IMR-90 (cell line): ENCODE measurements at regions not wholly inside any gene's neighbourhood (a gene's known extent, or its start where the extent isn't known, plus 50 kb on each side); places are given as distances from the start of the nearest gene placed in this dataset.

ENCODE experiments used
- ATAC-seq: fragments of 200-7000 bp; cut with Tn5 transposase; 2 replicates; pipeline ENCODE4 v1.9.1; 2020; ENCODE audit warnings: low read depth, mild to moderate bottlenecking, moderate library complexity
- BruUV-seq: library from RNA; stranded (reverse); fragments of 400-500 nt; replicated peaks from 2 replicates; lab custom pipeline; 2021; lab: Mats Ljungman, UMichigan
- CTCF ChIA-PET: fragments of 300-600 bp; formaldehyde crosslinking; extraction: SDS; loops from one replicate; lab custom pipeline; 2021; ENCODE audit warnings: antibody characterized with exemption; lab: Yijun Ruan, JAX
- POLR2A ChIA-PET: fragments of 300-600 bp; sonication (Branson Sonifier 250); formaldehyde crosslinking; loops from one replicate; lab custom pipeline; 2022; ENCODE audit warnings: antibody characterized with exemption; ENCODE audit not compliant: unreplicated experiment; lab: Charles Lee
- DNase-seq: peaks from one replicate; pipeline ENCODE4 v3.0.0; 2013
- H2AFZ ChIP-seq: replicated peaks from 2 replicates; pipeline ENCODE3; 2013; ENCODE audit warnings: low read length, mild to moderate bottlenecking; ENCODE audit not compliant: poor library complexity
- H2AK5ac ChIP-seq: 2 replicates; pipeline ENCODE4 v1.6.1; 2013; ENCODE audit warnings: low read depth, low read length, inconsistent platforms
- H2AK9ac ChIP-seq: replicated peaks from 2 replicates; pipeline ENCODE3; 2013; ENCODE audit warnings: mild to moderate bottlenecking, low read depth, low read length, moderate library complexity; ENCODE audit not compliant: poor library complexity
- H2BK120ac ChIP-seq: 2 replicates; pipeline ENCODE4 v1.6.1; 2013; ENCODE audit warnings: low read depth, low read length, inconsistent platforms
- H2BK15ac ChIP-seq: 3 replicates; pipeline ENCODE4 v1.6.1; 2013; ENCODE audit warnings: low read depth, low read length, inconsistent platforms
- H2BK20ac ChIP-seq: 2 replicates; pipeline ENCODE4 v1.6.1; 2013; ENCODE audit warnings: low read depth, mild to moderate bottlenecking, inconsistent platforms, low read length, moderate library complexity
- H2BK5ac ChIP-seq: 2 replicates; pipeline ENCODE4 v1.6.1; 2013; ENCODE audit warnings: mild to moderate bottlenecking, low read depth, low read length, inconsistent platforms; ENCODE audit not compliant: poor library complexity, severe bottlenecking
- H3K14ac ChIP-seq: replicated peaks from 2 replicates; pipeline ENCODE4 v1.6.1; 2013; ENCODE audit warnings: low read depth, low read length, inconsistent platforms
- H3K18ac ChIP-seq: 2 replicates; pipeline ENCODE4 v1.6.1; 2013; ENCODE audit warnings: low read depth, low read length, control low read depth
- H3K23ac ChIP-seq: 2 replicates; pipeline ENCODE4 v1.6.1; 2013; ENCODE audit warnings: low read depth, low read length, inconsistent platforms
- H3K27ac ChIP-seq: 2 replicates; pipeline ENCODE4 v1.5.1; 2013; ENCODE audit warnings: mild to moderate bottlenecking, control low read depth, low read length; ENCODE audit not compliant: insufficient read depth
- H3K27me3 ChIP-seq: 2 replicates; pipeline ENCODE4 v1.6.1; 2013; ENCODE audit warnings: low read length; ENCODE audit not compliant: control insufficient read depth, insufficient read depth
- H3K36me3 ChIP-seq: 2 replicates; pipeline ENCODE4 v1.6.1; 2013; ENCODE audit warnings: low read length, mixed read lengths; ENCODE audit not compliant: control insufficient read depth, insufficient read depth
- H3K4ac ChIP-seq: 2 replicates; pipeline ENCODE4 v1.6.1; 2013; ENCODE audit warnings: low read depth, low read length, inconsistent platforms
- H3K4me1 ChIP-seq: 2 replicates; pipeline ENCODE4 v1.6.1; 2013; ENCODE audit warnings: low read length, mixed read lengths; ENCODE audit not compliant: control insufficient read depth, insufficient read depth
- H3K4me2 ChIP-seq: 2 replicates; pipeline ENCODE4 v1.6.1; 2013; ENCODE audit warnings: low read depth, mild to moderate bottlenecking, control low read depth, low read length, moderate library complexity
- H3K4me3 ChIP-seq: 2 replicates; pipeline ENCODE4 v1.5.1; 2013; ENCODE audit warnings: low read depth, mild to moderate bottlenecking, control low read depth, low read length, moderate library complexity; ENCODE audit not compliant: insufficient read depth
- H3K56ac ChIP-seq: 2 replicates; pipeline ENCODE4 v1.6.1; 2013; ENCODE audit warnings: low read length, inconsistent platforms; ENCODE audit not compliant: insufficient read depth; ENCODE audit errors: extremely low read depth
- H3K79me1 ChIP-seq, 2 experiments: 2 replicates each; pipeline ENCODE4 v1.6.1; 2013; ENCODE audit warnings: low read length in 2 of 2, inconsistent platforms in 1 of 2, low read depth in 1 of 2
- H3K9ac ChIP-seq: 2 replicates; pipeline ENCODE4 v1.6.1; 2013; ENCODE audit warnings: low read depth, low read length, control low read depth
- H3K9me1 ChIP-seq: 2 replicates; pipeline ENCODE4 v1.6.1; 2013; ENCODE audit warnings: low read length, inconsistent platforms; ENCODE audit not compliant: insufficient read depth
- H3K9me3 ChIP-seq: 2 replicates; pipeline ENCODE4 v1.6.1; 2013; ENCODE audit warnings: low read length; ENCODE audit not compliant: control insufficient read depth, insufficient read depth
- H4K20me1 ChIP-seq: 2 replicates; pipeline ENCODE4 v1.6.1; 2013; ENCODE audit warnings: low read length, inconsistent platforms; ENCODE audit not compliant: insufficient read depth
- H4K5ac ChIP-seq: 2 replicates; pipeline ENCODE4 v1.6.1; 2013; ENCODE audit warnings: mild to moderate bottlenecking, low read depth, low read length, control low read depth
- H4K8ac ChIP-seq, 2 experiments: 2 replicates each; pipeline ENCODE4 v1.6.1; 2013; ENCODE audit warnings: low read depth in 2 of 2, low read length in 2 of 2, control low read depth in 1 of 2, inconsistent platforms in 1 of 2
- H4K91ac ChIP-seq: 2 replicates; pipeline ENCODE4 v1.6.1; 2013; ENCODE audit warnings: low read depth, low read length, inconsistent platforms; ENCODE audit not compliant: insufficient read depth
- BHLHE40 ChIP-seq: fragments of 150-350 bp; IDR thresholded peaks from 2 replicates; pipeline ENCODE4 v1.6.1; 2016; ENCODE audit warnings: mild to moderate bottlenecking, low read depth, low read length
- CEBPB ChIP-seq: IDR thresholded peaks from 2 replicates; pipeline ENCODE4 v1.6.1; 2012; ENCODE audit warnings: low read depth, low read length, improper control_type of control experiment
- FOS ChIP-seq: fragments of 150-350 bp; IDR thresholded peaks from 2 replicates; pipeline ENCODE4 v1.6.1; 2016; ENCODE audit warnings: low read depth, low read length
- MAFK ChIP-seq: IDR thresholded peaks from 2 replicates; pipeline ENCODE4 v1.6.1; 2012; ENCODE audit warnings: low read depth, low read length, improper control_type of control experiment
- NFE2L2 ChIP-seq: fragments of 150-350 bp; IDR thresholded peaks from 2 replicates; pipeline ENCODE4 v1.6.1; 2016; ENCODE audit warnings: low read depth, mild to moderate bottlenecking, low read length
- POLR2A ChIP-seq: IDR thresholded peaks from 2 replicates; pipeline ENCODE4 v1.6.1; 2012; ENCODE audit warnings: mild to moderate bottlenecking, low read depth, low read length
- RAD21 ChIP-seq: IDR thresholded peaks from 2 replicates; pipeline ENCODE4 v1.6.1; 2012; ENCODE audit warnings: low read length, improper control_type of control experiment
- RFX5 ChIP-seq: IDR thresholded peaks from 2 replicates; pipeline ENCODE4 v1.8.0; 2012; ENCODE audit warnings: low read depth, mild to moderate bottlenecking, low read length, moderate library complexity
- SMC3 ChIP-seq: fragments of 150-350 bp; IDR thresholded peaks from 2 replicates; pipeline ENCODE4 v1.6.1; 2016; ENCODE audit warnings: low read depth, mild to moderate bottlenecking, antibody characterized with exemption, low read length, moderate library complexity
- dilution Hi-C: fragments of 300-500 bp; cut with HindIII; formaldehyde crosslinking; loops from one replicate; pipeline ENCODE4 v1.14.3; 2018; ENCODE audit warnings: low sequenced_read_pairs; ENCODE audit not compliant: unreplicated experiment
- in situ Hi-C: fragments of 300-500 bp; cut with MboI; formaldehyde crosslinking; loops from 3 replicates; pipeline ENCODE4 v1.14.3; 2019; ENCODE audit warnings: low sequenced_read_pairs, inconsistent platforms, mixed read lengths
- intact Hi-C: fragments of 100-400 bp; cut with micrococcal nuclease; formaldehyde crosslinking; loops from 2 replicates; pipeline ENCODE4 v1.10.0; 2022
- TF ChIP-seq, protein P1 (sequence below): fragments of 150-350 bp; IDR thresholded peaks from 2 replicates; pipeline ENCODE4 v1.6.1; 2017; ENCODE audit warnings: mild to moderate bottlenecking, antibody characterized with exemption, low read length, low read depth
- TF ChIP-seq, protein P2 (sequence below): conservative IDR thresholded peaks from 2 replicates; pipeline ENCODE4 v1.5.1; 2012; ENCODE audit warnings: mild to moderate bottlenecking, low read depth, low read length, improper control_type of control experiment
- TF ChIP-seq, protein P3 (sequence below): fragments of 150-350 bp; IDR thresholded peaks from 2 replicates; pipeline ENCODE4 v1.6.1; 2016; ENCODE audit warnings: low read depth, mild to moderate bottlenecking, low read length, moderate library complexity, borderline replicate concordance

DNA sequence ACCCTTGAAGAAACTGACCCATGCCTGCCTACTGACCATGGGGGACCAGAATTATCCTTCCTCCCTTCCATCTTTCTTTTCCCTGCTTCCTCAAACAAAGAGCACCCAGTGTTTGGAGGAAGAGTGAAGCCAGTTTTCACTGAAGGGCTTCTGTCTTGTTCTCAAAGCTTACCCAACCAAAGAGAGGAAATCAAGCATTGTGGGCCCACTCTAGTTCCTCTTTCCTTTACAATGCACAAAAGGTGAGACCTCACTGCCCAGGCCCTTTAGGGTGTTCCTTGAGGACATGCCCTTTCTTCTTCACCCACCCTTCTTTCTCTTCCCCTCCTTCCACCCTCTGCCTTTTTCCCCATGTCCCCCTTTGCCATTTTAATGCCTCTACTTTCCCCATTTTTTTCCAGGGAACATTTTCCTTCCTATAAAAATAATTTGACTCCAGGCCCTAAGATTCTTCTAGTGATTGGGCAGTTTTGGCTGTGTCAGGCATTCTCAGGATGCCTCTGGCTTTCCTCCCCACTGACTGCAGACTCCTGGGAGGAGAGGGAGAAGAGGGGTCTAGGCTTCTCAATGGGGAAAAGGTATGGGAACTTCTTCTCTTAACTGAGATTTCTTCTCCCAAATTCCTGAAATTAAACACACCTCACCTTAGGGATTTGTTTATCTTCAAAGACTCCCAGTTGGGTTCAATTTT, 126.6 kb upstream of the RMDN2 start:
- Histone ChIP-seq H3K9me1 (peaks cover 37% of the 10 kb centered on the region), H3K4me2 (no peak overlapping the region), H4K20me1 (no peaks in the 10 kb centered on the region), H3K4me3 (no peak overlapping the region), H2BK5ac (peak overlapping the region; percentile 75), H2AK5ac (peak overlapping the region; percentile 93), H4K5ac (peak overlapping the region; percentile 47), H3K56ac (0 out of 2 replicates have a peak overlapping the region, but pooled peaks have one; percentile 19), H3K9me3 (no peaks in the 10 kb centered on the region), H3K27ac (peak overlapping the region; percentile 56; the same call in 1 of the 2 replicates), H3K23ac (peak overlapping the region; percentile 84), H4K8ac (peak overlapping the region; percentile 60 to 91; a peak in 3 of 4 replicates), H4K91ac (peak overlapping the region; percentile 93), H3K79me1 (peaks cover 12 to 46% of the 10 kb centered on the region in 2 experiments; a peak in 3 of 4 replicates), H2AK9ac (peak overlapping the region; percentile 20), H2BK20ac (peak overlapping the region; percentile 94), H3K18ac (peak overlapping the region; percentile 82), H3K9ac (no peak overlapping the region), H3K27me3 (no peaks in the 10 kb centered on the region), H2BK120ac (peak overlapping the region; percentile 95), H3K36me3 (no peaks in the 10 kb centered on the region), H2AFZ (peak overlapping the region; percentile 52), H3K14ac (peak overlapping the region; percentile 82), H2BK15ac (peak overlapping the region; percentile 93; the same call in 2 of the 3 replicates), H3K4ac (peak overlapping the region; percentile 93), H3K4me1 (peaks cover 50% of the 10 kb centered on the region)
- BruUV-seq = no TSS peak
- ChIA-PET CTCF (interaction anchor here (1.1 kb wide), 1 partner anchor 141 kb away, joined by 3 read pairs; no protein-coding TSS in a partner anchor), POLR2A (no interaction called here)
- intact Hi-C loops (no loop called here), in situ Hi-C loops (no loop called here), dilution Hi-C loops (no loop called here)
- ATAC-seq (no peak), DNase-seq (peak; percentile 35)
- TF ChIP-seq SMC3 (no peak), RAD21 (no peak), BHLHE40 (no peak), CEBPB (no peak), FOS (no peak), NFE2L2 (no peak), MAFK (no peak), RFX5 (no peak), POLR2A (no peak)
- TF ChIP-seq, protein P1, sequence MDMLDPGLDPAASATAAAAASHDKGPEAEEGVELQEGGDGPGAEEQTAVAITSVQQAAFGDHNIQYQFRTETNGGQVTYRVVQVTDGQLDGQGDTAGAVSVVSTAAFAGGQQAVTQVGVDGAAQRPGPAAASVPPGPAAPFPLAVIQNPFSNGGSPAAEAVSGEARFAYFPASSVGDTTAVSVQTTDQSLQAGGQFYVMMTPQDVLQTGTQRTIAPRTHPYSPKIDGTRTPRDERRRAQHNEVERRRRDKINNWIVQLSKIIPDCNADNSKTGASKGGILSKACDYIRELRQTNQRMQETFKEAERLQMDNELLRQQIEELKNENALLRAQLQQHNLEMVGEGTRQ = no peak
- TF ChIP-seq, protein P2, sequence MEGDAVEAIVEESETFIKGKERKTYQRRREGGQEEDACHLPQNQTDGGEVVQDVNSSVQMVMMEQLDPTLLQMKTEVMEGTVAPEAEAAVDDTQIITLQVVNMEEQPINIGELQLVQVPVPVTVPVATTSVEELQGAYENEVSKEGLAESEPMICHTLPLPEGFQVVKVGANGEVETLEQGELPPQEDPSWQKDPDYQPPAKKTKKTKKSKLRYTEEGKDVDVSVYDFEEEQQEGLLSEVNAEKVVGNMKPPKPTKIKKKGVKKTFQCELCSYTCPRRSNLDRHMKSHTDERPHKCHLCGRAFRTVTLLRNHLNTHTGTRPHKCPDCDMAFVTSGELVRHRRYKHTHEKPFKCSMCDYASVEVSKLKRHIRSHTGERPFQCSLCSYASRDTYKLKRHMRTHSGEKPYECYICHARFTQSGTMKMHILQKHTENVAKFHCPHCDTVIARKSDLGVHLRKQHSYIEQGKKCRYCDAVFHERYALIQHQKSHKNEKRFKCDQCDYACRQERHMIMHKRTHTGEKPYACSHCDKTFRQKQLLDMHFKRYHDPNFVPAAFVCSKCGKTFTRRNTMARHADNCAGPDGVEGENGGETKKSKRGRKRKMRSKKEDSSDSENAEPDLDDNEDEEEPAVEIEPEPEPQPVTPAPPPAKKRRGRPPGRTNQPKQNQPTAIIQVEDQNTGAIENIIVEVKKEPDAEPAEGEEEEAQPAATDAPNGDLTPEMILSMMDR = no peak
- TF ChIP-seq, protein P3, sequence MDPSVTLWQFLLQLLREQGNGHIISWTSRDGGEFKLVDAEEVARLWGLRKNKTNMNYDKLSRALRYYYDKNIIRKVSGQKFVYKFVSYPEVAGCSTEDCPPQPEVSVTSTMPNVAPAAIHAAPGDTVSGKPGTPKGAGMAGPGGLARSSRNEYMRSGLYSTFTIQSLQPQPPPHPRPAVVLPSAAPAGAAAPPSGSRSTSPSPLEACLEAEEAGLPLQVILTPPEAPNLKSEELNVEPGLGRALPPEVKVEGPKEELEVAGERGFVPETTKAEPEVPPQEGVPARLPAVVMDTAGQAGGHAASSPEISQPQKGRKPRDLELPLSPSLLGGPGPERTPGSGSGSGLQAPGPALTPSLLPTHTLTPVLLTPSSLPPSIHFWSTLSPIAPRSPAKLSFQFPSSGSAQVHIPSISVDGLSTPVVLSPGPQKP = no peak
